ENCODE measurements at regions not wholly inside any gene's neighbourhood (a gene's known extent, or its start where the extent isn't known, plus 50 kb on each side); places are given as distances from the start of the nearest gene placed in this dataset.
"Not testable (repeated sequence)": the region's sequence is repeated elsewhere in the genome, so short reads cannot be mapped to it uniquely, and the experiment has no call there.

- DNase-seq: no peak
Measured at GRCh38 chr5:6273090-6273735, 105.1 kb downstream of the MED10 start.

GRCh38 chr5:6269925-6270324 lies 108.4 kb downstream of the MED10 start:
- no peak for DNase-seq

- DNase-seq: no peak
Measured at GRCh38 chr5:6266671-6267197, 111.6 kb downstream of the MED10 start.

GRCh38 chr5:6264394-6264793 lies 114.0 kb downstream of the MED10 start:
- DNase-seq: no peak

GRCh38 chr5:6262651-6263363 lies 115.5 kb downstream of the MED10 start:
- no peak for DNase-seq

GRCh38 chr5:6261668-6262067 lies 116.7 kb downstream of the MED10 start:
- no peak for DNase-seq

GRCh38 chr5:6261256-6261655 lies 117.1 kb downstream of the MED10 start:
- no peak for DNase-seq

- DNase-seq: no peak
Measured at GRCh38 chr5:6260846-6261245, 117.5 kb downstream of the MED10 start.

- DNase-seq: no peak
Measured at GRCh38 chr5:6256901-6257300, 121.4 kb downstream of the MED10 start.

- no peak for DNase-seq
Measured at GRCh38 chr5:6255956-6256355, 122.4 kb downstream of the MED10 start.

GRCh38 chr5:6253846-6254245 lies 124.5 kb downstream of the MED10 start:
- no peak for DNase-seq

GRCh38 chr5:6253281-6253680 lies 125.1 kb downstream of the MED10 start:
- DNase-seq: no peak

GRCh38 chr5:6252581-6252980 lies 125.8 kb downstream of the MED10 start:
- DNase-seq: no peak

GRCh38 chr5:6251565-6252102 lies 126.7 kb downstream of the MED10 start:
- DNase-seq: no peak

- DNase-seq: no peak
Measured at GRCh38 chr5:6250121-6250520, 128.2 kb downstream of the MED10 start.

- no peak for DNase-seq
Measured at GRCh38 chr5:6248132-6248531, 130.2 kb downstream of the MED10 start.

- no peak for DNase-seq
Measured at GRCh38 chr5:6246820-6247437, 131.4 kb downstream of the MED10 start.

- DNase-seq: no peak
Measured at GRCh38 chr5:6244339-6244714, 134.0 kb downstream of the MED10 start.

GRCh38 chr5:6243706-6244338 lies 134.5 kb downstream of the MED10 start:
- no peak for DNase-seq

- DNase-seq: not testable (repeated sequence)
Measured at GRCh38 chr5:6241056-6241455, 137.3 kb downstream of the MED10 start.

- no peak for DNase-seq
Measured at GRCh38 chr5:6236858-6237481, 141.4 kb downstream of the MED10 start.

- no peak for DNase-seq
Measured at GRCh38 chr5:6236170-6236793, 142.1 kb downstream of the MED10 start.

All from NCI-H1694 treated with DMSO at 0.1 percent for 48 hours (cell line).